CD4-positive, alpha-beta T cell treated with Interleukin-15 for 1 hour (primary cell): ENCODE measurements at regions not wholly inside any gene's neighbourhood (a gene's known extent, or its start where the extent isn't known, plus 50 kb on each side); places are given as distances from the start of the nearest gene placed in this dataset.
"Not testable (repeated sequence)": the region's sequence is repeated elsewhere in the genome, so short reads cannot be mapped to it uniquely, and the experiment has no call there.

Experiments
- DNase-seq: peaks from one replicate; pipeline ENCODE4 v3.0.0-alpha.2; 2020

DNA sequence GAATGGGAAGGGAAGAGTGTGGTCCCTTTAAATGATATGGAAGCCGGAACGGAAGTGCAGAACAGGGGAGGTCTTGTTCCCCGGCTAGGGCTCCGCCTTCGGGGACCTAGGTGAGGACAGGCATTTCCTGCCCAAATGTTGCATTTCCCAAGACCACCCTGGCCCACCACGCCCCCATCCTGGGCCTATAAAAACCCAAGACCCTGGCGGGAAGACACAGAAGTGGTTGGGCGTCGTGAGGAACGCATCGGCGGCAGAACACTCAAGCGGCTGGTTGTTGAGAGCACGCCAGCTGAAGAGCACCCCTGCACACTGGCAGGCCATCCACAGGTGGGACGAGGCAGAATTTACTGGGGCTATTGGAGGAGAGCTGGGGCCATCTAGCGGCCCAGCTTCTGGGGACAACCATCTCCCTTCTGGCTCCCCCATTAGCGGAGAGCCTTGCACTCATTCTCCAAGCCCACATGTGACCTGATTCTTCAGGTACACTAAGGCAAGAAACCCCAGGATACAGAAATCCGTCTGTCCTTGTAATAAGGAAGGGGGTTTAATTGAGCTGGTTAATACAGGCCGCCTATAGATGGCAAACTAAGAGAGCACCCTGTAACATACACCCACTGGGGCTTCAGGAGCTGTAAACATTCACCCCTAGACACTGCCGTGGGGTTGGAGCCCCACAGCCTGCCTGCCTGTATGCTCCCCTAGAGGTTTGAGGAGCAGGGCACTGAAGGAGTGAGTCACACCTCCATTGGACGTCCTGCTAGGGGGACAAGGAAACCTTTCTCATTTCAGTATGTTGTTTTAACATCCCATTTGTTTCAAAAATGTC lies 1327.9 kb downstream of the BRINP3 start:
- DNase-seq = no peak

DNA sequence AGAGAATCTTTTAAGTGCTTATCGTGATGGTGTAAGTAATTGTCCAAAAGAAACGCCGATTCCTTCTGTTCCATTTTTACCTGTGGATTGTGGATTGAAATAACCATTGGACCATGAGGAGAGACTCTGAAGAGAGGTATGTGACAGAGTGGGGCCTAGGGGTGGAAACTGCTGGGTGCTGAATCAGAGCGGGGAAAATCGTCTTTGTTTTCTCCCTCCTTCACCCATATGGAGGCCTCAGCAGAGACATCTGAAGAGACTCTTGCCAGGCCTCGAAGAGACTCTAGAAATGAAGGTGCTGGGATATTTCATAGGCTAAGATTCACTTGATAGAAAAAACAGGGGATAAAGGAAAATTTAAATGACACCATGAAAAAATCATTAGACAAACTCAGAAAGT lies 1327.0 kb downstream of the BRINP3 start:
- DNase-seq = no peak

DNA sequence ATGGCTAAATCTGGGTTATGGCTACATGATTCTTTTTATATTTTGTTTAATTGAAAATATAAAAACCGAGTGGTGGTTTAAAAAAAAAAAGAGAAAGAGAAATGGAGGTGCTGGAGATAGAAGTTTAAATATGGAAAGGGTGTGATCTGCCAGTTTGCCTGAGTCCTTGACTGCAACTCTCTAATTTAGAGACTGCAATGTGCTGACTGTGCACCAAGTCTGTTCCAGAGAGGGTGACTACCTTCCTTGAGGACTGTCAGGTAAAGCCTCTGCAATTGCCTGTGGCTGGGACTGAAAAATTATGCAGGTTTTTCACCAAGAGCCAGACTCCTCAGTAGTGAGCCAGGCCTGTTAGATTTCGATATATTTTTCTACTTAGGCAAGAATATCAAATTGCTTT lies 1326.3 kb downstream of the BRINP3 start:
- no peak for DNase-seq

DNA sequence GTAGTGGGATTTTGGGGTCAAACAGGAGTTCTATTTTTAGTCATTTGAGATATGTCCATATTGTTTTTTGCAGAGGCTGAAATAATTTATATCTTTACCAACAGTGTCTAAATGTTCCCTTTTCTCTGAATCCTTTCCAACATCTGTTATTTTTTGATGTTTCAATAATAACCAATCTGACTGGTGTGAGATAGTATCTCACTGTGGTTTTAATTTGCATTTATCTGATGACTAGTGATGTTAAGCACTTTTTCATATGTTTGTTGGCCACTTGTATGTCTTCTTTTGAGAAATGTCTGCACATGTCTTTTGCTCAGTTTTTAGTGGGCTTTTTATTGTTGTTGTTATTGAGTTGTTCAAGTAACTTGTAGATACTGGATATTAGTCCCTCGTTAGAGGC lies 1325.0 kb downstream of the BRINP3 start:
- no peak for DNase-seq

DNA sequence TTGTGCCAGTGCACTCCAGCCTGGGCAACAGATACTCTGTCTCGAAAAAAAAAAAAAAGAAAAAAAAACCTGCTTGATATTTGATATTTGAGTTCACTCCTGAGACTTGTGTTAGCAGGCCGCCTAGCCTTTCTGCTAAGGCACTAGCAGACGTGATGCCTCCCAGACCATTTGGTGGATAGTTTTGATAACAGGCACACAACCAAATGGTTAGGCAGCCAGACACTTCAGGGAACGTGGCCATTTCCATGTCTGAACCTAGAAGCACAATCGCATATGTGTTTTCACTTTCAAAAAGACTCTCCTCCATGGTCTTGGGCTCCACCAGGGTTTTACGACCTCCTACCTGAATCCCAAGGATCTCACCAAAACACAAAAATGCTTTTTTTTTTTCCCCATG lies 1319.5 kb downstream of the BRINP3 start:
- DNase-seq = no peak

DNA sequence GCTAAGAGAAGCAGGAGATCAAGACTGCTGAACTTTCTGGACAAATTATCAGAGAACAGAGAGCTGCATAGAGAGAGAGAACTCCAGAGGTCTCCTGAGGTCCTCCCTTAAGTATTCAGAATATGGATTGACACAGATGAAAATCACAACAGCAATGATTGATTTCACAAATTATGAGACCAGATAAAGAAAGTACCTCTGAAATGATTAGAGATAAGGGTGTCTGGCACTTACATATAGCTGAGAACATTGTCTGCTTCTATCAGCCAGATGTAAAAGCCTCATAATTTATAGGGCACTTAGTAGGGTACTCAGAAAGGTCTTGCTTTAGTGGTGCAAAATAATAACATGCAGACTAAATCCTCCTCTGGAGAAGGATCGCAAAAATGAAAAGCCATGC lies 1301.8 kb downstream of the BRINP3 start:
- DNase-seq = no peak

DNA sequence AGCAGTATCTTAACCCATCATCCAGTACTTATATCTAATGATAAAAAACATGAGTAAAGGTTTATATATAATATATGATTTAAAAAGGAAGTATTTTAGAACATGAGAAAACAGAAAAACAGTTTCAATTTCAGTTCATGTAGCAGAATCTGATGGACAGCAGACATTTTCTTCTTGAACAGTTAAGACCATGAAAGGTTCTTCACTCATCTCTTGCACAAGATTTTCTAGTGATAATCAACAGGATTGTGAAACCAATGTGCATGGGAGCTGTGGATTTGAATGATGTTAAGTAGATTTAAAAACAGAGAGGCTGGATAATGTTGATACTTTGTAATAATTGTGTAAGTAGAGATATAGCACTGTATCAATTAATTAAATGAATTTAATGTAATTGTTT lies 1297.6 kb downstream of the BRINP3 start:
- DNase-seq = no peak

DNA sequence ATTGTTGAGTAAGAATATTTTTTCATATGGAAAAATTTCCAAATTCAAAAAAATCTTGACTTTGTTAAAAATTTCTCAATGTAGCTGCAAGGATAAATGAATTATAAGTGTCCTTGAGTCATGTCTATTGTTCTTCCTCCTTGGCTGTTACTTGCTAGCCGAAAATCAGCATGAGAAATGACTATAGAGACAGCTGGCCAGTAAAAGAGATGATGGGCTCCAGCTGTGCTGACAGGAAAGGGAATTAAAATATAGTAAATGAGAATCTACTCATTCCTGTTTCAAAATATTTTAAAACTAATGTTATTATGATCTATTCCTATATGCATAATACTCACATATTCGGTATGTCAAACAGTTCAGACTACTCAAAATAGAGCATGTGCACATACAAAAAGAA lies 1292.6 kb downstream of the BRINP3 start:
- DNase-seq = no peak

DNA sequence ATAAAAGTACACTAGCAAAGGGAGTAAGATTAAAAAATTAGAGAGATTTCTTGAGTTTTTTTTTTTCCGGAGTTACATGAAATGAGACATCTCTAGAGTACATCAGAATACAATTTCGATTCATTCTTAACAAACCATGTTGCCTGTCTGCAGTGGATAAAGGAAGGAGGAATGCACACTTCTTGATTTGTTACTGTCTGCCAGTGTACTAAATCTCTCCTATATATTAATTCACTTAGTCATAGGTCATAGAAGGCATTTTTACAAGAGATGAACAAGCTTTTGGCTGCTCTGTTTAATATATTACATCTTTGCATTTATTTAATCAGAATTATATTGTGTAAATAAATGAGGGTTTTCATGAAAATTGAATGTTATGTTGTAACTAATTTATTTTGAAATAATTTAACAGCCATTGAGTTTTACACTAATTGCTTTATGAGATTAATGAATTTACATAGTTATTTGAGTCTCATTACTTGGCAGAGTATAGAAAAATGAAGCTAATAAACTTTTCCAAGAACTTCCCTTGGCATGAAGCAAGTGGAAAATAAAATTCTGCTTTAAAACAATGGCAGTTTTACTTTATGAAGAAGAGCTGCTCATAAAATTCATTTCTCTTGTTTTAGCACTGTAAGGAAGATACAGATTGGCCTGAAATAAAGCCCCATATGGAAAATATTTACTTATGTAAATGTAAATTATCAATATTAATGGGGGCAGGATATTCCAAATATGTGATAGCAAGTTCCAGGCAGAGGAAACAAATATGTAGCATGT lies 1284.7 kb downstream of the BRINP3 start:
- no peak for DNase-seq

DNA sequence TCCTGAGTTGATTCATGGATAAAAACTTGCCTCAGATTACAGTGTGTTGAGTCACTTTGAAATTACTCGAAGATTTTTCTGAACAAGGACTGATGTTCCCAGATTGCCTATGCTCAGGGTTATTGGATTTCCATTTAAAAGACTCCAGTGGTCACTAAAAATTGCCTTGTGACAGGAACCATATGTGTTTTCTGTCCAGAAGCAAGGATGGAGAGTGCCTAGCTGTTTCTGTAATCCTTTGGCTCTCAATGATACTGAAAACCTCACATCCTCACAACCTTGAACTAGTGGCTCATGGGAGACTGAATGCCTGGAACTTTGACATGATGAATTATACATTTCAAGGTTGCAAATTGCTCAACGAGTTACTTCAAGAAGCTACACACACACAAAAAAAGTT lies 1271.8 kb downstream of the BRINP3 start:
- DNase-seq = no peak

DNA sequence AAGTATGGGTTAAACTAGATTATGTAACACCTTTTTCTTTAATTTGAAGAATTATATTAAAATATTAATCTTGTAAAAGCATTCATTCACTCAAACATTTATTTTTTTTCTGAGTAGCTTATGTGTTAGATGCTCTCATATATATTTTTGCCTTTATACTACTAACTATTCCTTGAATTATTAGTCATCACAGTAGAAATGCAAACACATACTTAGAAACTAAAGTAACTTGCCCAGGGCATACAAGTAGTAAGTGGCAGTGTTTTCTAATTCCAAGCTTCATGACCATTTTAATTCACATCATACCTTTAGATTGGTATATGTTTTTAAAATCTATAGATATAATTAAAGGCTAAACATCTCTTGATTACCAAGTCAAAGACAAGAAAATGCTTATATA lies 1271.0 kb downstream of the BRINP3 start:
- DNase-seq = no peak

DNA sequence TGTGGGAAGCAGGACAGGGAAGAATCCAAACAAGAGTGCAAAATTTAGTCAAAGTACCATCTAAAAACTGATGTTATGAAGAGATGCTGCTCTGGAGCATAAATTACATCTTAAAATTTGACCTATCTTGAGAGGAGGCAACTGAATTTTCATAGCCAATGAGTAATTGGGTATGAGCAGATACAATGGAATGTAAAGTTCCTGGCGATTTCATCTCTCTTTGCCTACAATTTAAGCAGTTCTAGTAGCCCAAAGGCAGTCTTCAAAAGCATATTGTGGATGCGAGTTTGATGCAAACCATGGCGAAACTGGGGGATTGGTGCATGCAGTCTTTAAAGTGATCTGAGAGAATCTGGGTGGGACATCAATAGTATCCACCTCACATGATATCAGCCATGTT lies 1265.9 kb downstream of the BRINP3 start:
- DNase-seq = no peak

DNA sequence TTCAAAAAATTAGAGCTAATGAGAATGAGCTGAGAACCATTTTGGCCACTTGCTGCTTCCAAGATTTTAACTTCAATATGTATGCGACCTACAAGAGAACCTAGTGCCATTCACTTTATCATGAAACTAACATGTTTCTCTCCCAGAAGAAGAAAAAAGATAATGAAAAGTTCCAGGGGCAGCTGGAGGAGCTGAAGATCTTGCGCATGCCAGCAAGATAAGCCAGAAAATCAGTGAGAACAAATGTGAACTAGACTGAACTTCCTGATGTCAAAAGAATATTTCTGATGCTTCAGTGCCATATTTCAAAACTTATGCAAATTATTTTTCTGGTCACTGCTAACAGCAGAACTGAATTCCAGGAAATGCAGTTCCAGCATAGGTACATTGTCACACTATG lies 1265.1 kb downstream of the BRINP3 start:
- no peak for DNase-seq

DNA sequence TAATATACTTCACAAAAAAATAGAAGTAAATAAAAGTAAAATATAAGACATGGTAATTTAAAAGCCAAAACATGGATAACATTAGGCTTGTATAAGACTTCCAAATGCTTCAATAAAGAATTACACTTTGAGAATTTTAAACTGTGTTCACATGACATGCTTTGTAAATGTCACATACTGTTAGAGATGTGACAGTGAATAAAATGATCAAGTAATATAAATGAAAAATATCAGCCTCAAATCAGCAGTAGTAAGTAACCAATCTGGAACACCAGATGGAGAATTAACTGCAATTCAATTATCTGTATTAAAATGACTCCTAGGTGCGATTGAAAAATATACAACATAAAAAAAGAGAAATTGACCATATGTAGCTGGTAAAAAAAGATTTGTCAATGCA lies 1260.8 kb downstream of the BRINP3 start:
- DNase-seq = no peak

DNA sequence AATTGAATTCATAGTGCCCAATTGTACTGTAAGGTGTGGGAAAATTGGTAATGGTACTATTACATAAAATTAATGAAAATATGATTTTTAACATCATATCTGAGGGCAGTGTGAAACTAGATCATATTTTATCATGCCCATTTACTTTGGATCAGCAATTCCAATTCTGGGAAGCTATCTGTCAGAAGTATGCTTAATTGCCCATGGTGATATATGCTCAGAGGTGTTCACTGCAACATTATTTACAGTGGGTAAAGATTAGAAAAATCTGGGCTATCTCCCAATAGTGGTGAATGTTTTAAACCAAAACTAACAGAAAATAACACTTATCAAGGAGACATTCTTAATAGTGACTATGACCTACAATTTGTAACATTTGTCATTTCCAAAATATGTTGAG lies 1260.0 kb downstream of the BRINP3 start:
- no peak for DNase-seq

DNA sequence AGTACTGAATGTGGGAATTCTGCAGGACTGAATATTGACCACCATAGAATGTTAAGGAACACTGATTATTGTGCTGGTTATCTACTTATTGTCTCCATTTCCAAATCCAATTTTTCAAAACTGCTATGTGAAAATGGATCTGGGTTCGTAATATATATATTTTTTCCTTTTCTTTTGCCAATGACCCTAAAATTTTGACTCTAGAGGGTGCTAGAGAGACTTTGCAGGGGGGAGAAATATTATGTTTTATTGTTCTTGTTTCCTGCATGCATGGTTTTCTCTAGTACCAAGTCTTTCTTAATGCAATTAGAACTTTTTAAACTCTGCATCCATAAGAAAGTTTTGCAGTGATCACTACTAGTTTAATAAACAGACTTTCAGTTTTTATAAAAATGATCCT lies 1256.9 kb downstream of the BRINP3 start:
- no peak for DNase-seq

DNA sequence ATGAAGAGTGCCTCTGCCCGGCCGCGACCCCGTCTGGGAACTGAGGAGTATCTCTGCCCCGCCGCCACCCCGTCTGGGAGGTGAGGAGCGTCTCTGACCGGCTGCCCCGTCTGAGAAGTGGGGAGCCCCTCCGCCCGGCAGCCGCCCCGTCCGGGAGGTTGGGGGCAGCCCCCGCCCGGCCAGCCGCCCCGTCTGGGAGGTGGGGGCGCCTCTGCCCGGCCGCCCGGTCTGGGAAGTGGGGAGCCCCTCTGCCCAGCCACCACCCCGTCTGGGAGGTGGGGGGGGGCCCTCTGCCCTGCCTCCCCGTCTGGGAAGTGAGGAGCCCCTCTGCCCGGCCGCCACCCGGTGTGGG lies 1251.9 kb downstream of the BRINP3 start:
- DNase-seq = not testable (repeated sequence)

DNA sequence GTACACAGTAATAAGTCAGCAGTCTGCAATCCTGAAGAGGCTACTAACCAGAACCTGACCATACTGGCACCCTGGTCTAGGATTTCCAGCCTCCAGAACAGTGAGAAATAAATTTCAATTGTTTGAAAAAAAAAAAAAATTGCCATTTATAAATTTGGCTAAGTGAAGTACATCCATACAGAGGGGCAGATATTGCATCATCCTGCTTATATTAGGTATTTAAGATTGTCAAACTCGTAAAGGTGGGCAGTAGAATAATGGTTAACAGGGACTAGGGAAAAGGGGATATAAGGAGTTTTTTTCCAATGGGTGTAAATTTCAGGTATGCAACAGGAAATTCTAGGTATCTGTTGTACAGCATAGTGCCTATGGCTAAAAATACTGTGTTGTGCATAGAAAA lies 1250.9 kb downstream of the BRINP3 start:
- no peak for DNase-seq

DNA sequence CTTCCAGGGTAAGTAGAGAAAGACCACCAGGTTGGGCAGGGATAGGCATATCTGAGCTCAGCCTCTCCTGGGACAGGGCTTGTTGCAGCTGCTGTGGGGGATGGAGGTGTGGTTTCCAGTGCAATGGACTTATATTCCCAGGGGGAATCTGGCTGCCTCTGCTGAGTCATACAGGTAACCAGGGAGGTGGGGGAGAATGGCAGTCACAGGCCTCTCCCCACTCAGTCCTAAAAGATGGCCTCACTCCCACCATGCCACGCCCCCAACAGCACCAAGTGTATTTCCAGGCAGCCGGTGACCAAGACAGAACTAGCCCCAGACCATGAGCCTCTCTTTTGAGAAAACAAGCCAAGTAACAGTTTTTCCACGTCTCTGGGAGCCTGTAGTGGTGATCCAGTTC lies 1240.7 kb downstream of the BRINP3 start:
- DNase-seq = no peak

DNA sequence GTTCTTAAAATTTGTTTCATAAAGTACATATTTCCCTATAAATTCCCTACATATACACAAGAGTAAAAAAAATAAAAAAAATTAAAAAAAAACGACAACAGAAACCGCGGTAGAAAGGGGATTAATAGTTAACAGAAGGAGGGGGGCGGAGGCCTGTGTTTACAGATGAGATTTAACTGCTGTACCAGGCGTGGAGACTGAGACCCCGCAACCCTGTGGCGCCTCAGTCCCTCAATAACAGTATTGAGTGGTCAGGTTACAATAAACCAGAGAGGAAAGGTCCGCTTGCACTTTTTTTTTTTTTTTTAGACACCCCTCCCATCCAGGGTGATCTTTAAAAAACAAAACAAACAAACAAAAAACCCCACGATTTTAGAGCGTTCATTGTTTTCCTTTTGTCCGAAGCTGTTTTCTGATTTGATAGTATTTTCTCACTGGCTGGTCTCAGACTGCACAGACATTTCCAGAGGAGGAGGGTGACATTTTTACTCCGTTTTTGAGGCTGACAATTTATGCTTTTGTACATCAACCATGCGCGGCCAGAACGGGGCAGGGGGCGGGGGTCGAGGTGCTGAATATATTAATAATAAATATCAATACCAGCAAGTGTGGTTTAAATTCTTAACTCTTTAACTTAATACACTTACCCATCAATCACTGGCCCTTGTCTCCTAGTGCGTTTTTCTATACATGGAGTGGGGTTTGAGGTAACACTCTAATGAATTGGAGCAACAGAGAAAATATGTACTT lies 1223.9 kb downstream of the BRINP3 start:
- DNase-seq = no peak

DNA sequence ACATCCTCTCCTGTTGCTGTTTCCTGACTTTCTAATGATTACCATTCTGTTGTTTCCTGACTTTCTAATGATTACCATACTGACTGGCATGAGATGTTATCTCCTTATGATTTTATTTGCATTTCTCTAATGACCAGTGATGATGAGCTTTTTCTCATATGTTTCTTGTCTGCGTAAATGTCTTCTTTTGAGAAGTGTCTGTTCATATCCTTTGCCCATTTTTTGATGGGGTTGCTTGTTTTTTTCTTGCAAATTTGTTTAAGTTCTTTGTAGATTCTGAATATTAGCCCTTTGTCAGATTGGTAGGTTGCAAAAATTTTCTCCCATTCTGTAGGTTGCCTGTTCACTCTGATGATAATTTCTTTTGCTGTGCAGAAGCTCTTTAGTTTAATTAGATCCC lies 1216.5 kb downstream of the BRINP3 start:
- not testable (repeated sequence) for DNase-seq

DNA sequence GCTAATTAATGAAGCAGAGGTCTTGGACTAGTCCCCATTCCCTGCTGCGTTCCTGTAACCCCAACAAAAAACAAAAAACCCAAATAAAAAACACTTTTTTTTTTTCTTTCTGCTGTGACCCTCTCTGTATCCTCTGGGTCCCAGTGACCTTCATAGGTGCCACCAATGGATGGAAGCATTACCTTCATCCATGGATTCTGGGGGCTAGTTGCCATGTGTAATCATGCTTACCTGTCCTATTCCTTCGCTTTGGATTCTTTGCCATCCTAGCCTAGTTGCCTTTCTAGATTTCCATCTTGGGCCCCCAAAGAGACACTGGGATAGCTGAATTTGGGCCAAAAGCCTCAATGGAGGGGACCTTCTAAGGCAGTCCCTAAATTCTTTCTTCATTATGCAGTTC lies 1208.7 kb downstream of the BRINP3 start:
- no peak for DNase-seq

DNA sequence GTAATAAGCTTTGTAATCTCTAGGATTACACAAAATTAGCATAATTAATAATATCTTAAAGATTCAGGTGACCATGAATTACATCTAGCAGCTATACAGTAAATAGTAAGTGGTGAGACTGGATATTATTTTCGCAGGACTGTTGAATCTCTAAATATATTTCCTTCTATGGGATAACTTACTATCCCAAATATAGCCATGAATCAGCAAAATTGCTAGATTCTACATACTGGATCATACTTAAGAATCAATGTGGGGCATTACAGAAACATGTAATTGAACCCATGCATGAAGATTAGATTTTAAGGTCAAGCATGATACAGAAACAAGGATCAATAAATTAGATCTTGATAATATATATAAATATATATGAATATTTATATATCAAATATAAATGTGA lies 1203.4 kb downstream of the BRINP3 start:
- DNase-seq = no peak

DNA sequence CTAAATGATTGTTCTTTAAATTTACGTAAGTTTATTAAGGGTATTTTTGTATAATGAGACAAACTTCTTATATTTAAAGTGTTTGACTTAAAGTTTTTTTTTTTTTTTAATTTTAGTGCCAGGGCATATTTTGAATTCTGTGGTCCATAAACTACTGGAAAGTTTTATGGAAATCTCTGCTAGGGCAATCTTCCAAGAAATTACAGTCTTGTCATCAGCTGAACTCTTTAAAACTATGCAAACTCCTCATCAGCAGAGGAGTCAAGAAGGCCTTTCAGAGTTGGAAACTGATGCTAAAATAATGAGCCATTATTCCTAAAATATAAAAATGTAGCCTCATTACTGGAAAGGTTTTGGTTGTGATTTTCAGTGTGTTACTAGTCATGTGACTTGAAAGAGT lies 1201.9 kb downstream of the BRINP3 start:
- no peak for DNase-seq
